HEK293 (cell line): ENCODE measurements at regions not wholly inside any gene's neighbourhood (a gene's known extent, or its start where the extent isn't known, plus 50 kb on each side); places are given as distances from the start of the nearest gene placed in this dataset.

Experiments used
- CTCF ChIA-PET: fragments of 350-600 bp; formaldehyde crosslinking; extraction: SDS; loops from one replicate; lab custom pipeline; 2021; ENCODE audit warnings: antibody characterized with exemption; lab: Yijun Ruan, JAX
- POLR2A ChIA-PET: fragments of 300-600 bp; formaldehyde crosslinking; extraction: SDS; loops from one replicate; lab custom pipeline; 2020; ENCODE audit warnings: antibody characterized with exemption, inconsistent platforms; lab: Yijun Ruan, JAX
- H3K27ac ChIP-seq: fragments of 200-500 bp; sonication (Bioruptor generic); 2 replicates; pipeline ENCODE4 v1.5.1; 2014; ENCODE audit warnings: low read depth, low read length, control low read depth, inconsistent platforms; ENCODE audit errors: extremely low read depth
- H3K36me3 ChIP-seq, 2 experiments: fragments of 200-500 bp in 1 of 2; sonication (Bioruptor generic) in 1 of 2; 1 replicate in 1 of 2; 2 replicates in 1 of 2; pipeline ENCODE4 v1.5.1; 2014 to 2017; ENCODE audit warnings: inconsistent platforms in 2 of 2, low read length in 2 of 2; ENCODE audit not compliant: control insufficient read depth in 2 of 2, insufficient read depth in 1 of 2
- H3K4me1 ChIP-seq: fragments of 200-500 bp; sonication (Bioruptor generic); 2 replicates; pipeline ENCODE4 v1.5.1; 2014; ENCODE audit warnings: mild to moderate bottlenecking, low read length, inconsistent platforms; ENCODE audit not compliant: control insufficient read depth, insufficient read depth
- H3K4me3 ChIP-seq: 2 replicates; pipeline ENCODE4 v1.5.1; 2011; ENCODE audit warnings: low read depth, mild to moderate bottlenecking, control low read depth, low read length, moderate library complexity
- H3K9me3 ChIP-seq: fragments of 200-500 bp; sonication (Bioruptor generic); 2 replicates; pipeline ENCODE4 v1.5.1; 2014; ENCODE audit warnings: low read depth, low read length, inconsistent platforms; ENCODE audit not compliant: control insufficient read depth, insufficient read depth
- GLI4 ChIP-seq: fragments of 450-650 bp; formaldehyde crosslinking; IDR thresholded peaks from 2 replicates; pipeline ENCODE4 v1.5.1; 2016; ENCODE audit warnings: missing biosample characterization, missing genetic modification characterization
- GLIS1 ChIP-seq: fragments of 450-650 bp; formaldehyde crosslinking; IDR thresholded peaks from 2 replicates; pipeline ENCODE4 v1.5.1; 2016; ENCODE audit warnings: missing biosample characterization, missing genetic modification characterization
- HOXA7 ChIP-seq: sonication (generic); formaldehyde crosslinking; IDR thresholded peaks from 2 replicates; pipeline ENCODE4 v1.8.1; 2022; ENCODE audit warnings: missing genetic modification reagents, borderline replicate concordance
- KLF10 ChIP-seq: fragments of 450-650 bp; IDR thresholded peaks from 2 replicates; pipeline ENCODE4 v1.5.1; 2018; ENCODE audit warnings: missing biosample characterization, mild to moderate bottlenecking, missing genetic modification characterization
- RBAK ChIP-seq: fragments of 450-650 bp; formaldehyde crosslinking; IDR thresholded peaks from 2 replicates; pipeline ENCODE4 v1.5.1; 2016; ENCODE audit warnings: missing biosample characterization, missing genetic modification characterization
- TRIM28 ChIP-seq: IDR thresholded peaks from 2 replicates; pipeline ENCODE4 v1.6.1; 2011; ENCODE audit warnings: low read length, control low read depth, borderline replicate concordance
- ZBTB10 ChIP-seq: fragments of 450-650 bp; formaldehyde crosslinking; IDR thresholded peaks from 2 replicates; pipeline ENCODE4 v1.5.1; 2016; ENCODE audit warnings: missing biosample characterization, missing genetic modification characterization
- ZBTB11 ChIP-seq: fragments of 450-650 bp; formaldehyde crosslinking; conservative IDR thresholded peaks from 2 replicates; pipeline ENCODE4 v1.5.1; 2016; ENCODE audit warnings: low read depth, missing biosample characterization, missing genetic modification characterization
- ZBTB17 ChIP-seq: fragments of 450-650 bp; formaldehyde crosslinking; IDR thresholded peaks from 2 replicates; pipeline ENCODE4 v1.5.1; 2016; ENCODE audit warnings: missing biosample characterization, missing genetic modification characterization
- ZFHX2 ChIP-seq: fragments of 450-650 bp; formaldehyde crosslinking; conservative IDR thresholded peaks from 2 replicates; pipeline ENCODE4 v1.5.1; 2016; ENCODE audit warnings: missing biosample characterization, missing genetic modification characterization
- ZNF112 ChIP-seq: fragments of 450-650 bp; formaldehyde crosslinking; IDR thresholded peaks from 2 replicates; pipeline ENCODE4 v1.5.0; 2017; ENCODE audit warnings: missing biosample characterization, missing genetic modification characterization
- ZNF138 ChIP-seq: fragments of 450-650 bp; formaldehyde crosslinking; IDR thresholded peaks from 2 replicates; pipeline ENCODE4 v1.5.1; 2016; ENCODE audit warnings: missing biosample characterization, missing genetic modification characterization, borderline replicate concordance
- ZNF248 ChIP-seq: fragments of 450-650 bp; formaldehyde crosslinking; IDR thresholded peaks from 2 replicates; pipeline ENCODE4 v1.5.1; 2017; ENCODE audit warnings: missing biosample characterization, missing genetic modification characterization
- ZNF280C ChIP-seq: fragments of 450-650 bp; formaldehyde crosslinking; IDR thresholded peaks from 2 replicates; pipeline ENCODE4 v1.5.1; 2016; ENCODE audit warnings: missing biosample characterization, missing genetic modification characterization
- ZNF302 ChIP-seq: fragments of 450-650 bp; formaldehyde crosslinking; IDR thresholded peaks from 2 replicates; pipeline ENCODE4 v1.5.1; 2016; ENCODE audit warnings: missing biosample characterization, missing genetic modification characterization, low read depth
- ZNF366 ChIP-seq: fragments of 450-650 bp; formaldehyde crosslinking; conservative IDR thresholded peaks from 2 replicates; pipeline ENCODE4 v1.5.1; 2016; ENCODE audit warnings: missing biosample characterization, missing genetic modification characterization
- ZNF391 ChIP-seq: fragments of 450-650 bp; formaldehyde crosslinking; IDR thresholded peaks from 2 replicates; pipeline ENCODE4 v1.5.1; 2016; ENCODE audit warnings: low read depth, missing biosample characterization, missing genetic modification characterization, borderline replicate concordance
- ZNF416 ChIP-seq: fragments of 450-650 bp; formaldehyde crosslinking; IDR thresholded peaks from 2 replicates; pipeline ENCODE4 v1.5.1; 2016; ENCODE audit warnings: missing biosample characterization, missing genetic modification characterization
- ZNF510 ChIP-seq: fragments of 450-650 bp; formaldehyde crosslinking; IDR thresholded peaks from 2 replicates; pipeline ENCODE4 v1.5.1; 2018; ENCODE audit warnings: mild to moderate bottlenecking, missing genetic modification characterization, missing biosample characterization; ENCODE audit not compliant: insufficient replicate concordance
- ZNF626 ChIP-seq: fragments of 450-650 bp; sonication (Bioruptor Pico); formaldehyde crosslinking; IDR thresholded peaks from 2 replicates; pipeline ENCODE4 v1.5.1; 2018; ENCODE audit warnings: missing biosample characterization, missing genetic modification characterization, inconsistent platforms
- ZNF654 ChIP-seq: fragments of 450-650 bp; formaldehyde crosslinking; IDR thresholded peaks from 2 replicates; pipeline ENCODE4 v1.5.1; 2016; ENCODE audit warnings: low read depth, missing biosample characterization, missing genetic modification characterization
- ZNF670 ChIP-seq: fragments of 450-650 bp; formaldehyde crosslinking; IDR thresholded peaks from 2 replicates; pipeline ENCODE4 v1.5.1; 2016; ENCODE audit warnings: missing biosample characterization, missing genetic modification characterization, low read depth
- ZSCAN23 ChIP-seq: fragments of 450-650 bp; formaldehyde crosslinking; IDR thresholded peaks from 2 replicates; pipeline ENCODE4 v1.5.1; 2016; ENCODE audit warnings: missing biosample characterization, missing genetic modification characterization

DNA sequence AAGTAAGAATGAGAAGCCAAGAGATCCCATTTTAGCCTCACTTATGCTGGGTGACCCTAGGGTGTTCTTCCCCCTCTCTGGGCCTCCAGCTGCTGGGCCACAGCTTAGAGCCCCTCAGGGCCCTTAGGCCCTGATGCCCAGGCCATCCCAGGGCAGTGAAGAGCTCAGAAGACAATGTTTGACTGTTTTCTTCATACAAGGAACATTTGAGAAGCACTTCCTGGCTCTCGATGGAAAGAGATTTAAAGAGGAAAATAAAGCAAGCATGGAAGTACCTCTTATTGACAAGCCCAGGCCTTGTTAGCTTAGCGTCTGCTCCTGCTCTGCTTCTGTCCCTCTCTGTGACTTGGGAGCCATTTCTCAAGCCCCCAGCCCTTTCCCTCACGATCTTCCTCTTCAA, 165.9 kb upstream of the SMIM23 start:
- no peaks in the 10 kb centered on the region for H3K4me1 ChIP-seq
- H3K4me3 ChIP-seq = no peak overlapping the region
- CTCF ChIA-PET = interaction anchor here (0.5 kb wide), 1 partner anchor 42 kb away, joined by 3 read pairs; no protein-coding TSS in a partner anchor
- TF ChIP-seq ZNF391 (tag by site-specific recombination) (no peak), ZNF112 (tag by site-specific recombination) (no peak), ZNF280C (tag by site-specific recombination) (no peak)
- H3K27ac ChIP-seq = no peak overlapping the region
- H3K9me3 ChIP-seq = no peaks in the 10 kb centered on the region
- POLR2A ChIA-PET = no interaction called here
- H3K36me3 ChIP-seq = no peaks in the 10 kb centered on the region

- H3K27ac ChIP-seq = no peak overlapping the region
- TF ChIP-seq ZNF248 (tag by site-specific recombination) (no peak), ZNF654 (tag by site-specific recombination) (no peak), HOXA7 (CRISPR knock-in tag) (no peak), ZNF670 (tag by site-specific recombination) (no peak), KLF10 (no peak), ZBTB10 (tag by site-specific recombination) (no peak)
- H3K36me3 ChIP-seq = no peaks in the 10 kb centered on the region
- POLR2A ChIA-PET = no interaction called here
- H3K4me3 ChIP-seq = no peak overlapping the region
- H3K4me1 ChIP-seq = no peaks in the 10 kb centered on the region
- CTCF ChIA-PET = no interaction called here
- H3K9me3 ChIP-seq = no peaks in the 10 kb centered on the region
These were observed 163.6 kb upstream of the SMIM23 start for GRCh38 chr5:171622010-171622409.

DNA sequence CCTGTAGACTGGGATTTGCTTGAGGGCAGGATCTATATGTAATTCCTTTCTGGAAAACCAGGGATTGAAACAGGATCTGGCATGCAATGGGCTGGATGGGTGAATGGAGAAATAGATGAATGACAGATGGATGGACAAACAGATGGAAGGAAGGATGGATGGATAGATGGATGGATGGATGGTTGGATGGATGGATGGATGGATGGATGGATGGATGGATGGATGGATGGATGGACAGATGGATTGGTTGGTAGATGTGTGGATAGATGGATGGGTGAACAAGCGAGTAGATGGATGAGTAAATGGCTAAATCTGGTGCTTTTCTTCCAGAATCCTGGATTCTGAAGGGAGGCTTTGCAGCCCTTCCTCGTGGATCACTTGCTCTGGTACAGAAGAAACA, 162.5 kb upstream of the SMIM23 start:
- POLR2A ChIA-PET = no interaction called here
- CTCF ChIA-PET = no interaction called here

GRCh38 chr5:171623551-171624097, 162.0 kb upstream of the SMIM23 start:
- Histone ChIP-seq H3K9me3 (no peaks in the 10 kb centered on the region), H3K27ac (no peak overlapping the region), H3K4me1 (no peaks in the 10 kb centered on the region), H3K4me3 (no peak overlapping the region), H3K36me3 (no peaks in the 10 kb centered on the region)
- ChIA-PET POLR2A (no interaction called here), CTCF (interaction anchor here (0.7 kb wide), 1 partner anchor 88 kb away, joined by 3 read pairs; no protein-coding TSS in a partner anchor)
- TF ChIP-seq ZSCAN23 (tag by site-specific recombination) (no peak), ZNF138 (no peak), ZFHX2 (no peak), ZNF626 (tag by site-specific recombination) (no peak), ZNF670 (tag by site-specific recombination) (no peak), ZBTB11 (no peak), ZNF510 (tag by site-specific recombination) (no peak), ZNF302 (tag by site-specific recombination) (no peak), RBAK (tag by site-specific recombination) (no peak), GLIS1 (tag by site-specific recombination) (no peak), GLI4 (tag by site-specific recombination) (no peak), TRIM28 (no peak)

More for the DNA sequence above, 162.5 kb upstream of the SMIM23 start:
- H3K27ac ChIP-seq = no peak overlapping the region
- H3K36me3 ChIP-seq = no peaks in the 10 kb centered on the region
- no peaks in the 10 kb centered on the region for H3K4me1 ChIP-seq
- no peaks in the 10 kb centered on the region for H3K9me3 ChIP-seq
- peak; percentile 80 for TF ChIP-seq ZBTB17 (tag by site-specific recombination)
- no peak for TF ChIP-seq ZNF416 (tag by site-specific recombination)
- peak; percentile 86 for TF ChIP-seq ZNF366 (tag by site-specific recombination)
- H3K4me3 ChIP-seq = no peak overlapping the region
